ENCODE measurements at regions not wholly inside any gene's neighbourhood (a gene's known extent, or its start where the extent isn't known, plus 50 kb on each side); places are given as distances from the start of the nearest gene placed in this dataset.
"Not testable (repeated sequence)": the region's sequence is repeated elsewhere in the genome, so short reads cannot be mapped to it uniquely, and the experiment has no call there.

DNA sequence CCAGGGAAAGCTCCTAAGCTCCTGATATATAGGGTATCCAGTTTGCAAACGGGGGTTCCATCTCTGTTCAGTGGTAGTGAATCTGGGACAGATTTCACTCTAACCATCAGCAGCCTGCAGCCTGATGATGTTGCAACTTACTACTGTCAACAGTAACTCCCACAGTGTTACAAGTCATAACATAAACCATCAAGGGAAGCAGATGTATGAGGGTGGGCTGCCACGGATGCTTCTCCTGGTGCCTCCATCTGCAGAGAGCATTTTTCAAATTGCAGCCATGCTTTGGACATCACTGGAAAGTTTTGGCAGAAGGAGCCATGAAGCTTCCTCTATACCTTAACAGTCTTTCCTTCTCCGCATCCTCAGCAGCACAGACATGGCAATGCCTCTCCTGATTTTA is 234.5 kb downstream of the ANKRD36B start:
- TF ChIP-seq, protein P1, sequence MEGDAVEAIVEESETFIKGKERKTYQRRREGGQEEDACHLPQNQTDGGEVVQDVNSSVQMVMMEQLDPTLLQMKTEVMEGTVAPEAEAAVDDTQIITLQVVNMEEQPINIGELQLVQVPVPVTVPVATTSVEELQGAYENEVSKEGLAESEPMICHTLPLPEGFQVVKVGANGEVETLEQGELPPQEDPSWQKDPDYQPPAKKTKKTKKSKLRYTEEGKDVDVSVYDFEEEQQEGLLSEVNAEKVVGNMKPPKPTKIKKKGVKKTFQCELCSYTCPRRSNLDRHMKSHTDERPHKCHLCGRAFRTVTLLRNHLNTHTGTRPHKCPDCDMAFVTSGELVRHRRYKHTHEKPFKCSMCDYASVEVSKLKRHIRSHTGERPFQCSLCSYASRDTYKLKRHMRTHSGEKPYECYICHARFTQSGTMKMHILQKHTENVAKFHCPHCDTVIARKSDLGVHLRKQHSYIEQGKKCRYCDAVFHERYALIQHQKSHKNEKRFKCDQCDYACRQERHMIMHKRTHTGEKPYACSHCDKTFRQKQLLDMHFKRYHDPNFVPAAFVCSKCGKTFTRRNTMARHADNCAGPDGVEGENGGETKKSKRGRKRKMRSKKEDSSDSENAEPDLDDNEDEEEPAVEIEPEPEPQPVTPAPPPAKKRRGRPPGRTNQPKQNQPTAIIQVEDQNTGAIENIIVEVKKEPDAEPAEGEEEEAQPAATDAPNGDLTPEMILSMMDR (IDR thresholded peaks at IDR 0.05; ENCODE audit: low read length, missing control alignments): no peak
- no peak for DNase-seq (ENCODE audit: low read depth)
- no peak overlapping the region for H3K4me3 ChIP-seq (replicated peaks; ENCODE audit: low read depth, low read length)

DNA sequence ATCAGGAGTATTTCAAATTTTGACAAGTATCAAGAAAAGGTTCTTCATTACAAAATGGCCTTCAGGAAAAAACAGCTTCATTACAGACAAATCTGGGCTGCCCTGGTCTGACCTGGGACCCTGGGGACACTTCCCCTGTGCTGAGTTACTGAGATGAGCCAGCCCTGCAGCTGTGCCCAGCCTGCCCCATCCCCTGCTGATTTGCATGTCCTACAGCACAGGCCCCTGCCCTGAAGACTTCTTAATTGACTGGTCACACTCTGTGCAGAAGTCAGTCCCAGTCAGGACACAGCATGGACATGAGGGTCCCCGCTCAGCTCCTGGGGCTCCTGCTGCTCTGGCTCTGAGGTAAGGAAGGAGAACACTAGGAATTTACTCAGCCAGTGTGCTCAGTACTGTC is 235.1 kb downstream of the ANKRD36B start:
- TF ChIP-seq, protein P1 (IDR thresholded peaks at IDR 0.05; ENCODE audit: low read length, missing control alignments): no peak
- no peak overlapping the region for H3K4me3 ChIP-seq (replicated peaks; ENCODE audit: low read depth, low read length)
- DNase-seq (ENCODE audit: low read depth): no peak

DNA sequence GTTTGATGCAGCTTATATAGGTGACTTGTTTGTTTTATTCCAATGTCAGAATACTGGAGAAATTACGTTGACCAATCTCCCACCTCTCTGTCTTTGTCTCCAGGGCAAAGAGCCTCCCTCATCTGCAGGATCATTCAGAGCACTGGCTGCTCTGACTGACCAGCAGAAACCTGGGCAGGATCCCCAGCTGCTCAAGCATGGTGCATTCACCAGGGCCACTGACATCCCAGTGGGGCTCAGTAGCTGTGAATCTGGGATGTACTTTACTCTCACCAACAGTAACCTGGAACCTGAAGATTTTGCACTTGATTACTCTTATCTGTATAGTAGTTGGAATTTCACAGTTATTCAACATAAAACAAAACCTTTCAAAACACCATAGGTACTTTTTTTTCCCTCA is 235.9 kb downstream of the ANKRD36 start:
- DNase-seq (ENCODE audit: low read depth): no peak
- H3K4me3 ChIP-seq (replicated peaks; ENCODE audit: low read depth, low read length): no peak overlapping the region
- TF ChIP-seq, protein P1 (IDR thresholded peaks at IDR 0.05; ENCODE audit: low read length, missing control alignments): no peak

DNA sequence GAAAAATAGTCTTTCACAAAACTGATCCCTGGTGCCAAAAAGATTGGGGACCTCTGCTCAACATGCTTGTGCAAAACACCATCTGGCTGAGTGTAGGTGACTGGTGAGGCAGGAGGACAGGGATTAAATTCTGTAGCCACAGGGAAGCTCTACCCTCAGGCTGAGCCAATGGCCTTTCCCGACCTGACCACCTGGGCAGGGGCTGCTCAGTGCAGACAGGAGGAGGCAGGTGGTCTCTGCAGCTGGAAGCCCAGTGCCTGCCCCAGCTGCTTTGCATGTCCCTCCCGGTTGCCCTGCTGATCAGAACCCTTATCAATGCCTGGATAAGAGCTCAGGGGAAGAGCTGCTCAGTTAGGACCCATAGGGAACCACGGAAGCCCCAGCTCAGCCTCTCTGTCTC is 235.3 kb downstream of the ANKRD36 start:
- no peak for DNase-seq (ENCODE audit: low read depth)
- TF ChIP-seq, protein P1 (IDR thresholded peaks at IDR 0.05; ENCODE audit: low read length, missing control alignments): no peak
- H3K4me3 ChIP-seq (replicated peaks; ENCODE audit: low read depth, low read length): no peak overlapping the region

DNA sequence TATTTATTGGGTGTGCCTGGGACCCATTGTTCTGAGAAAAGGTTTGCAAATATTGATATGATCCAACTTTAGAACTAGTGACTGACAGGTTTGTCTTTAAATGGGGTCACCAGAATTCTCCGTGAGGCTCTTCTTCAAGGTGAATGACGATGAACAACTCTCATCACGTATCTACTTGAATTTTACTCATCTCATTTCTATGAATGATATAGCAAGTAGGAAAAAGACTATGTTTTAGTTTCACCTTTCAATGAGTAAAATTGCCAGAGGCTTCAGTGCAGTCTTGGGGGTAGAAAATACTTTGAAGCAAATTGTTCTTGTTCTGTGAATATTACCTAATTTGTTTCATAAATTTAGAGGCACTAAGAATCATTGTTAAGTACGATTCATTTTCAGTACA is 232.0 kb downstream of the ANKRD36 start:
- not testable (repeated sequence) for H3K4me3 ChIP-seq (replicated peaks; ENCODE audit: low read depth, low read length); DNase-seq (ENCODE audit: low read depth)

DNA sequence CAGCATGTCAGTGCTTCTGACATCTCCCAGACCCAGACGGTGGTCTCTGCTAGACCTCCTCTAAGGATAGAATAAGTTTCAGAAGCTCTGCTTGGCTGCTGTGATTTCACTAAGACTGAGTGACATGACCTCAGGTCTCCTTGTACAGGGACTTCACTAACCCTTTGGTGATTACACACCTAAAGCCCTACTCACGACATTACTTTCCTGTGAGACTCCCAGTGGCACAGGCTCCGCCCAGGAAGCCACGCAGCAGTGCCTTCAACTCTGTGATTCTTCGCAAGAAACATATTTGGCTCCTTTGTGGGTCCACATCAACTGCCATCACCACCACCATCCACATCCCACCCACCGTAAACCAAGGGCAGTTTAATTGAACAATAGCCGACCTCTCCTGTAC is 220.7 kb downstream of the ANKRD36 start:
- H3K4me3 ChIP-seq (replicated peaks; ENCODE audit: low read depth, low read length); DNase-seq (ENCODE audit: low read depth): not testable (repeated sequence)

DNA sequence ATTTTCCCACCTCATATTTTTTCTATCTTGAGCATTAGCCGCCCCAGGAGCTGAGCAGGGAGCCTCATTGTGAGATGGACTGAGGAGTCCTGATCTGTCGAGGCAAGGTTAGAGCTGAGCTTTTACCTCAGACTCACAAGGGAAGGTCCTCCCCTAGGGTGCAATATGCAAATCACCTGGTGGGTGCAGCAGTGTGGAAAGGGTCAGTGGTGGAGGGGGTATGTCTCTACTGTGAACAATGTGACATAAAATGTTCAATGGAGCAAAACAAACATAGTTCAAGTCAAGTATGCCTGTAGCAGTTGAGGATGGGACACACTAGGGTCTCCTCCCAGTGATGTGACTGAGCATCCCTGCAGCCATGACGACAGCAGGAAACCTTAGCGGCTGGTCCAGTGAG is 219.2 kb downstream of the ANKRD36 start:
- H3K4me3 ChIP-seq (replicated peaks; ENCODE audit: low read depth, low read length); DNase-seq (ENCODE audit: low read depth): not testable (repeated sequence)

DNA sequence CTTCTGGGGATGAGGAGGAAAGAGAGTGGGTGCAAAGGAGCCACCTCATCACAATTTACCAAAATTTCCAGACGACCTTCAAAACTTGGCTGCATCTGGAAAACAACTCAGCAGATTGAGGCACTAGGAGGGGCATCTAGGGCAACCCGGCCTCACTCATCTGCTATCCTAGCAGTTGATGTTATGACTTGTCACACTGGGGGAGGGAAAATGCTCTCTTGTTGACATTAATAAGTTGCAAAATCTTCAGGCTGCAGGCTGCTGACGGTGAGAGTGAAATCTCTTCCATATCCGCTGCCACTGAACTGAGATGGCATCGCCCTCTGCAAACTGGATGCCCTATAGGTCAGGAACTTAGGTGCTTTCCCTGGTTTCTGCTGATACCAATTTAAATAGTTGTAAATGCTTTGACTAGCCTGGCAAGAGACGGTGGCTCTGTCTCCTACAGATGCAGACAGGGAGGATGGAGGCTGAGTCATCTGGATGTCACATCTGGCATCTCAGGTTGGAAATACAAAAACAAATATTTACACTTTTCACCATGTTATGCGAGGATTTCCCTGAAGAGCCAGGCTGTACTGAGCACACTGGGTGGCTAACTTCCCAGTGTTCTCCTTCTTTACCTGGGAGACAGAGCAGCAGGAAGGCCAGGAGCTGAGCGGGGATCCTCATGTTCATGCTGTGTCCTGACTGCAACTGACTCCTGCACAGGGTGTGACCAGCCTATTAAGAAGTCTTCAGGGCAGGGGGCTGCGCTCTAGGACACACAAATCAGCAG is 209.2 kb downstream of the ANKRD36 start:
- DNase-seq (ENCODE audit: low read depth); H3K4me3 ChIP-seq (replicated peaks; ENCODE audit: low read depth, low read length): not testable (repeated sequence)

DNA sequence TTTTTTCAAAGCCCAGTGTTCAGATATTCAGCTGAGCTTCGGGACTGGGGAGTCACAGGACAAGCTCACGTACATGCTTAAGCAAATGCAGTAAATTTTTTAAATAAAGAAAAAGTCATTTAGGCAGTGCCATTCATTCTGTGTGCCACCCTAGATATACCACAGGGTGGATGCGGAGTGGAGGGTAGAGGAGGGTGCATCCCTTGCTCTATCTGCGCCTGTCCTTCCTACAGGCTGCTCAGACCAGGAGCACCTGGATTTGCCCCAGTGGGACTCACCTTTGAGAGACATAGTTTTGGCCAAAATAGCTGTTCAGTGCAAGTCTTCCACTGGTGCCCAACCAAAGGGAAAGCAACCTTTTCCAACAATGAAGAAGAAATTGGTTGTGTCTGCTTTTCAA is 202.4 kb downstream of the ANKRD36 start:
- DNase-seq (ENCODE audit: low read depth); H3K4me3 ChIP-seq (replicated peaks; ENCODE audit: low read depth, low read length): not testable (repeated sequence)

DNA sequence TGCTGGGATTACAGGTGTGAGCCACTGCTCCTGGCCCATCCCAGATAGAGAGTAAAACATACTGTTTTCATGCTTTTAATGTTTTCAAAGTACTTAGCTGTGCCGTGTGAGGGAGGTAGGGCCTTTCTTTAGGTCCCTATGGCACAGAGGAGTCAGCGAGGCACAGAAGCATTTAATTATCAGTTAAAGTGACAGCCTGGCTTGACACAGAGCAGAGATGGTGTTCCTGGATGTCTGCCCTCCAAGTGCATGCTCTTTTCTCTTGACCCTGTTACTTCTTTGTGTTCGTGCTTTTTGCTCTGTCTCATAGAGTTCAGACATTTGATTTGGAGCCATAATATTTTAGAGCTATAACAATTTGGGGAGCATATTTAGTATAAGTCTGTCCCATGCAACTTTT is 199.5 kb downstream of the ANKRD36 start:
- H3K4me3 ChIP-seq (replicated peaks; ENCODE audit: low read depth, low read length); DNase-seq (ENCODE audit: low read depth): not testable (repeated sequence)

DNA sequence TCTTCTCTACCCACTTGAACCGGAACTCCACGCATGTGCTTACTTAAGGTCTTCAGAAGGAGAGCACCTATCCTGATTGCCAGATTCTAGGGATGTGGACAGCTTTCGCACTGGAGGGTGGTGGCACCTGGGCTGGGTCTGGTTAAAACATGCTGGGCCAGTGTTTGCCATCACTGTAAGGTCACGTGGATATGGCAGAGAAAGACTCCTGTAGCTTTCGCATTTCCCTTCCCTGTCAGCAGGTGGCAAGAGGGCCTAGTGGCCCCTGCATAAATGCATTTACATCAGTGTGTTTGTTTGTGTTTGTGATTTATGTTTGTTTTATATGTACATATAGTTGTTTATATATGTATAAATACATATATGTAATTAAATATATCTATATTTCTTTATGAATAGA is 192.5 kb downstream of the ANKRD36 start:
- H3K4me3 ChIP-seq (replicated peaks; ENCODE audit: low read depth, low read length); DNase-seq (ENCODE audit: low read depth): not testable (repeated sequence)

DNA sequence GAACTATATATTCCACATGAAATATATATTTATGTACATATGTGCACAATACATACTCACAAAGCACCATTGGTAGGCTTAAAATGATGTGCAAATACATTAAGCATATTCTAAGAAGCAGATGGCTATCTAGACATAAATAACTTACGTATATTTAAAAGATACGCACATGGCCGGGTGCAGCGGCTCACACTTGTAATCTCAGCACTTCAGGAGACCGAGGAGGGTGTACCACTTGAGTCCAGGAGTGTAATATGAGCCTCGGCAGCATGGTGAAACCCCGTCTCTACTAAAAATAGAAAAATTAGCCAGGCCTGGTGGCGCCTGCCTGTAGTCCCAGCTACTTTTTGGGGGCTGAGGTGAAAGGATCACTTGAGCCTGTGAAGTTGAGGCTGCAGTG is 189.9 kb downstream of the ANKRD36 start:
- H3K4me3 ChIP-seq (replicated peaks; ENCODE audit: low read depth, low read length); DNase-seq (ENCODE audit: low read depth): not testable (repeated sequence)

DNA sequence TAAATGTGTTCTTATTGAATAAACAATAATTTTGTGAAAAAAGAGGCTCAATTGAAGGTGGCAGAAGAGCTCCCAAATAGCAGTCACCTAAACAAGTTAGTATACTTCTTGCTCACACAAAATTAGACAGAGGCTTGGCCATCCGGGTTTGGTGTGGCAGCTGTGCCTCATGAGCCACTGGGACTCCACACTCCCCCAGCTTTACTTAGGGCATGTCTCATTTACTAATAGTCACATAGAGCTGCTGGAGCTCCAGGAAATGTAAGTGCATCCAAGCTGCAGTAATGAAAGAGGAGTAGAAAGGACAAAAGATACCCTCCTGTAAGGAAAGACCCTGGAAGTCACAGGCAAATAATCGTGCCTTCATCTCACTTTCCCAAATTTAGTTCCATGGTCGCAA is 188.8 kb downstream of the ANKRD36 start:
- DNase-seq (ENCODE audit: low read depth); H3K4me3 ChIP-seq (replicated peaks; ENCODE audit: low read depth, low read length): not testable (repeated sequence)
